ENCODE measurements at regions not wholly inside any gene's neighbourhood (a gene's known extent, or its start where the extent isn't known, plus 50 kb on each side); places are given as distances from the start of the nearest gene placed in this dataset.

DNA sequence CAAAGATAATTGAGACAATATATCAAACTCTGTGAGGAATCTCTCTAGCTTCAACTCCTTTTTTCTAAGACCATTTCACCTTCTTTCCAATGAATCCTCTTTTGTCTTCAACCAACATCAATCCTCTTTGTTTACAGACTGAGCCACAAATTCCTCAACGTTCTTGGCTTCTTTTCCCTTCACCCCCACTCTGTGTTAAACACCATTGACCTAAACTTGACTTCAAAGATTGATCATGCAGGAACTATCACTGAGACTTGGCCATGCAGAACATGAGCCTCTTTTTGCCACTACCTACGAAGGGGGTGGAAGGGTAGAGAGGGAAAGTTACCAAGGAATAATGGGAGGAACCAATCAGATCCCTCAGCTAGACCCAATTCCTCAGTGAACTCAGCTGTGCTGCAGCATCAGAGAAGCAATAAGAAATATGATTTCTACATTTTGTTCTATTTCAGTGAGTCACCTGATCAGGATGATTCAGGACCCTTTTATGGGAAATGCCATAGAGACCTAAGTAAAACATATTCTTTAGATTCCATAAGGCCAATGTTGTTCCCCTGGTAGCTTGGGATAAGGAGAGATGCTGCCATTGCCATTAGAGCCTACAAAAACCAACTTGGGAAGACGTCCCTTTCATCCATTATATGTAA is 187.7 kb upstream of the RGMB start:
- H3K27me3 ChIP-seq (ENCODE audit: insufficient read depth, low read depth), result no peaks in the 10 kb centered on the region
- H3K9ac ChIP-seq, result no peak overlapping the region
- TF ChIP-seq, protein P1, sequence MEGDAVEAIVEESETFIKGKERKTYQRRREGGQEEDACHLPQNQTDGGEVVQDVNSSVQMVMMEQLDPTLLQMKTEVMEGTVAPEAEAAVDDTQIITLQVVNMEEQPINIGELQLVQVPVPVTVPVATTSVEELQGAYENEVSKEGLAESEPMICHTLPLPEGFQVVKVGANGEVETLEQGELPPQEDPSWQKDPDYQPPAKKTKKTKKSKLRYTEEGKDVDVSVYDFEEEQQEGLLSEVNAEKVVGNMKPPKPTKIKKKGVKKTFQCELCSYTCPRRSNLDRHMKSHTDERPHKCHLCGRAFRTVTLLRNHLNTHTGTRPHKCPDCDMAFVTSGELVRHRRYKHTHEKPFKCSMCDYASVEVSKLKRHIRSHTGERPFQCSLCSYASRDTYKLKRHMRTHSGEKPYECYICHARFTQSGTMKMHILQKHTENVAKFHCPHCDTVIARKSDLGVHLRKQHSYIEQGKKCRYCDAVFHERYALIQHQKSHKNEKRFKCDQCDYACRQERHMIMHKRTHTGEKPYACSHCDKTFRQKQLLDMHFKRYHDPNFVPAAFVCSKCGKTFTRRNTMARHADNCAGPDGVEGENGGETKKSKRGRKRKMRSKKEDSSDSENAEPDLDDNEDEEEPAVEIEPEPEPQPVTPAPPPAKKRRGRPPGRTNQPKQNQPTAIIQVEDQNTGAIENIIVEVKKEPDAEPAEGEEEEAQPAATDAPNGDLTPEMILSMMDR (conservative IDR thresholded peaks at IDR 0.05; ENCODE audit: low read depth, low read length), result no peak
- H3K4me2 ChIP-seq, result no peak overlapping the region
- H2AFZ ChIP-seq (ENCODE audit: low read depth), result no peak overlapping the region
- H3K27ac ChIP-seq, result no peak overlapping the region
- no peaks in the 10 kb centered on the region for H4K20me1 ChIP-seq (ENCODE audit: insufficient read depth)
- H3K36me3 ChIP-seq (ENCODE audit: insufficient read depth), result no peaks in the 10 kb centered on the region
- H3K79me2 ChIP-seq (ENCODE audit: insufficient read depth, low read depth), result no peaks in the 10 kb centered on the region
- H3K4me3 ChIP-seq (IDR thresholded peaks at IDR 0.05; ENCODE audit: insufficient read depth, low read depth, low read length), result no peak overlapping the region
- H3K4me1 ChIP-seq (ENCODE audit: low read depth, poor library complexity, severe bottlenecking), result no peaks in the 10 kb centered on the region

DNA sequence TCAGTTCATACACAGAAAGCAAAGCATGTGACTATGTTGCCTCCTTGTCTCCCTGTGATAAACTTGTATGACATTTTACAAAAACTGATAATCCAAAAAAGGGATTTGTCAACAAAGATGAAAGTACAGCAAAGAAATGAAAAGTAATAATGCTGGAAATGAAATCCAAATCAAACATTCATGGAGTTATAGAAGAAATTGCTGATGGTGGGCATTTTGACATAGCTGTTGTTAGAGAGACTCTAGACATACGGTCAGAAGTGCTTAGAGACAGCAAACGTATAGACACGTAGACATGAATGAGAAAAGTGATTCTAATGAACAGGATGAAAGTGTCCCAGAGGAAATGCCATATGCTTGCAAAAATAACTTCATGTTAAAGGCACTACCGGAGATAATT is 186.9 kb upstream of the RGMB start:
- Histone ChIP-seq H3K27ac (no peak overlapping the region), H3K4me1 (ENCODE audit: low read depth, poor library complexity, severe bottlenecking) (no peaks in the 10 kb centered on the region), H3K4me3 (IDR thresholded peaks at IDR 0.05; ENCODE audit: insufficient read depth, low read depth, low read length) (no peak overlapping the region), H3K9ac (no peak overlapping the region), H3K27me3 (ENCODE audit: insufficient read depth, low read depth) (no peaks in the 10 kb centered on the region), H3K4me2 (no peak overlapping the region), H4K20me1 (ENCODE audit: insufficient read depth) (no peaks in the 10 kb centered on the region), H3K79me2 (ENCODE audit: insufficient read depth, low read depth) (no peaks in the 10 kb centered on the region), H2AFZ (ENCODE audit: low read depth) (no peak overlapping the region), H3K36me3 (ENCODE audit: insufficient read depth) (no peaks in the 10 kb centered on the region)
- TF ChIP-seq, protein P1 (conservative IDR thresholded peaks at IDR 0.05; ENCODE audit: low read depth, low read length), result no peak

DNA sequence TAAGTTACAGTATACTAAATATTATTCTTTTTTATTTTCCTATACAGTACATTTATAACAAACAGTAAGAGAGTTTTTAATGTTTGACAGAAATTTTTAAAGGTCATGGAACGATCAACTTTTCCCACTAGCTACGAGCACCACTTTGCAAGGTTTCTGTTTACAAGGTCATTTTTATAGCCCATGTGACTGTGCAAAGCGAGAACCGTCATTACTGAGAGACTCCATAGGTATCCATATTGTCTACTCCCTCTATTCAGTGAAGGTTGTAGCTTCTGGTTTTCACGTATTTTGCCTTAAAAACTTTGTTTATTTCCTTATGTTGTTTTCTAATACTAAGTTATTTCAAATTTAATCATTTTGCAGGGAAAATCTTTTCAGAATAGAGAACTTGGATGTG is 186.3 kb upstream of the RGMB start:
- no peaks in the 10 kb centered on the region for H4K20me1 ChIP-seq (ENCODE audit: insufficient read depth)
- no peak overlapping the region for H2AFZ ChIP-seq (ENCODE audit: low read depth)
- no peaks in the 10 kb centered on the region for H3K79me2 ChIP-seq (ENCODE audit: insufficient read depth, low read depth)
- TF ChIP-seq, protein P1 (conservative IDR thresholded peaks at IDR 0.05; ENCODE audit: low read depth, low read length), result no peak
- H3K4me2 ChIP-seq, result no peak overlapping the region
- no peaks in the 10 kb centered on the region for H3K27me3 ChIP-seq (ENCODE audit: insufficient read depth, low read depth)
- H3K4me1 ChIP-seq (ENCODE audit: low read depth, poor library complexity, severe bottlenecking), result no peaks in the 10 kb centered on the region
- no peak overlapping the region for H3K27ac ChIP-seq
- H3K36me3 ChIP-seq (ENCODE audit: insufficient read depth), result no peaks in the 10 kb centered on the region
- no peak overlapping the region for H3K4me3 ChIP-seq (IDR thresholded peaks at IDR 0.05; ENCODE audit: insufficient read depth, low read depth, low read length)
- H3K9ac ChIP-seq, result no peak overlapping the region

DNA sequence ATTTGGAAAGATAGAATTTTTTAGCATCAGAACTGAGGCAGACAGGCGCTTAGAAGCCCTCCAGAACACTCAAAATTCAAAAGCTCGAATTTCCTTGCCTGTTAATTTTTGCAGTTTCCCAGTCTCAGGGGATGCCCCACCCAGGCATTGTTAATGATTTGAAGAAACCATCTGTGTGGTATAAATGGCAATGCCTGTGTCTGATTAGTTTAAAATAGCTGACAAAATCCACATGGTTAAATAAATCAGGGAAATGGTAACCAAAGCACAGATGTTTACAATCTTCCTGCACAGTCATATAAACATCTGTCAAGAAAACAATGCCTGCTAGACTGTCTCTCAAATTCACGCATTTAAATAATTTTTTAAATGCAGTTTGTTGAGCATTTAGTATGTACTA is 185.2 kb upstream of the RGMB start:
- H3K27ac ChIP-seq, result no peak overlapping the region
- H3K9ac ChIP-seq, result no peak overlapping the region
- no peaks in the 10 kb centered on the region for H3K36me3 ChIP-seq (ENCODE audit: insufficient read depth)
- TF ChIP-seq, protein P1 (conservative IDR thresholded peaks at IDR 0.05; ENCODE audit: low read depth, low read length), result no peak
- H3K27me3 ChIP-seq (ENCODE audit: insufficient read depth, low read depth), result no peaks in the 10 kb centered on the region
- H2AFZ ChIP-seq (ENCODE audit: low read depth), result no peak overlapping the region
- H3K79me2 ChIP-seq (ENCODE audit: insufficient read depth, low read depth), result no peaks in the 10 kb centered on the region
- no peaks in the 10 kb centered on the region for H4K20me1 ChIP-seq (ENCODE audit: insufficient read depth)
- no peak overlapping the region for H3K4me3 ChIP-seq (IDR thresholded peaks at IDR 0.05; ENCODE audit: insufficient read depth, low read depth, low read length)
- no peak overlapping the region for H3K4me2 ChIP-seq
- H3K4me1 ChIP-seq (ENCODE audit: low read depth, poor library complexity, severe bottlenecking), result no peaks in the 10 kb centered on the region

Measured in KMS-11 (cell line).